ENCODE measurements at regions not wholly inside any gene's neighbourhood (a gene's known extent, or its start where the extent isn't known, plus 50 kb on each side); places are given as distances from the start of the nearest gene placed in this dataset.
"Not testable (repeated sequence)": the region's sequence is repeated elsewhere in the genome, so short reads cannot be mapped to it uniquely, and the experiment has no call there.

- peak; percentile 65 for DNase-seq (ENCODE audit: low spot score)
Measured at GRCh38 chr14:105748204-105748578, 221.8 kb downstream of the TMEM121 start.

DNA sequence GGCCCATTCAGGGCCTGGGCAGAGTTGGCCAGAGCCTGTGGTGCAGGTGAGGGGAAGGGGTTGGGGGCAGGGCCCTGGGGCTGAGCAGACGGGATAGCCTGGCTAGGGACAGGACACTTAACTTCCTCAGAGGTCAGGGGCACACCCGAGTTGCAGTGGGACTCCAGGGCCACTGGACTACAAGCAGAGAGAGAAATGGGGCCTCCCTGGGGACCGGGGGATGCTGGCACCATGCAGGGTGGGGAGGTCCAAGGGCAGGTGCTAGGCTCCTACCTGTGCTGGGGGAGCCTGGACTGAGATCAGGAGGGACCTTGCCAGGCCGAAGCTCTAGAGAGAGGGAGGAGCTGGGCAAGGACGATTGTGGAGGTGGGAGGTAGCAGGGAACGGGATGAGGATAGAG, 222.3 kb downstream of the TMEM121 start:
- peak; percentile 57 for DNase-seq (ENCODE audit: low spot score)

GRCh38 chr14:105749870-105750541, 223.6 kb downstream of the TMEM121 start:
- DNase-seq (ENCODE audit: low spot score): not testable (repeated sequence)

GRCh38 chr14:105751291-105751751, 224.9 kb downstream of the TMEM121 start:
- peak; percentile 65 for DNase-seq (ENCODE audit: low spot score)

DNA sequence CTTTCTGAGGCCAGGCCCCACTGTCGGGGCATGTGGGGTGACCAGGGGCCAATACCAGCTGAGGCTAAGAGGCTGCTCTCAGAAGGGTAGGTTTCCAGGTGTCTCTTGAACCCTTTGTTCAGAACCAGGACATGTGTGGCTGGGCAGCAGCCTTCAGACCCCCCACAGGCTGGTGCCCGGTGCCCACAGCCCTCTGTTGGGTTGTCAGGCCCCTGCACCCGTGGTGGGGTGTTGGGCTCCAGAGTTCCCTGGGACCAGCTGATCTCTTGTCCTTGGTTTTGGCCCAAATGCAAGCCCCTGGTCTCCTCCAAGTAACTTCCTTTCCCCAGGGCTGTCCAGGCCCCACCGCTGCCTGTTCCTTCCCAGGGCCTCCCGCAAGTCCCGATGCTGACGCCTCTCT, 226.0 kb downstream of the TMEM121 start:
- not testable (repeated sequence) for DNase-seq (ENCODE audit: low spot score)

DNA sequence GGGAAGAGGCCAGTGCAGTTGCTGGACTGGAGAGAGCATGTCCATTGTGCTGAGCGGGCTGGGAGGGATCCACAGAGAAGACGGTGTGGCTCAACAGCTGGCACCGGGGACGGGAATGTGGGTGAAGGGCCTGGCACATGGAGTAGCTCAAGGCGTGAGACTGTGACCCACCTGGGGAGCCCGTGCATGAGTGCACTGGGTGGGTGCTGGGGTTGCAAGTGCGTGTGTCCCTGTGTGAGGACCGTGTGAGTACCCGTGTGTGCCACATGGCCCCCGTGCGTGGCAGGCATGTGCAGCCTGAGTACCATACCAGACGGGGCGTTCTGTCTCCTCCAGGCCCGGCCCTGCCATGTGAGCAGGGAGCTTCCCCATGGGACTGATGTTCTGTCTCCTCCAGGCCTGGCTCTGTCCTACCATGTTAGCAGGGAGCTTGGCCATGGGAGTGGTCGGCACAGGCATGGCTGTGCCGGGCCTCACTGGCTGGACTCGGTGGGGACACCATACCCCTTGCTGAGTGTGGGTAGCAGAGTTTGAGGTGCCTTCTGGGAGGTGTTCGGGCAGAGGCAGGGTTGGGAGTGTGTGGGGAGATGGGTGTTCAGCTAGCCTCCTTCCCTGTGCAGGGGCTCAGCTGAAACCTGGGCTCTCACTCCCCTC, 234.4 kb downstream of the TMEM121 start:
- DNase-seq (ENCODE audit: low spot score): peak; percentile 81

GRCh38 chr14:105761345-105761740, 235.0 kb downstream of the TMEM121 start:
- peak; percentile 71 for DNase-seq (ENCODE audit: low spot score)

- DNase-seq (ENCODE audit: low spot score): peak; percentile 79
Measured at GRCh38 chr14:105761842-105762241, 235.5 kb downstream of the TMEM121 start.

GRCh38 chr14:105762262-105762661, 235.9 kb downstream of the TMEM121 start:
- not testable (repeated sequence) for DNase-seq (ENCODE audit: low spot score)

DNA sequence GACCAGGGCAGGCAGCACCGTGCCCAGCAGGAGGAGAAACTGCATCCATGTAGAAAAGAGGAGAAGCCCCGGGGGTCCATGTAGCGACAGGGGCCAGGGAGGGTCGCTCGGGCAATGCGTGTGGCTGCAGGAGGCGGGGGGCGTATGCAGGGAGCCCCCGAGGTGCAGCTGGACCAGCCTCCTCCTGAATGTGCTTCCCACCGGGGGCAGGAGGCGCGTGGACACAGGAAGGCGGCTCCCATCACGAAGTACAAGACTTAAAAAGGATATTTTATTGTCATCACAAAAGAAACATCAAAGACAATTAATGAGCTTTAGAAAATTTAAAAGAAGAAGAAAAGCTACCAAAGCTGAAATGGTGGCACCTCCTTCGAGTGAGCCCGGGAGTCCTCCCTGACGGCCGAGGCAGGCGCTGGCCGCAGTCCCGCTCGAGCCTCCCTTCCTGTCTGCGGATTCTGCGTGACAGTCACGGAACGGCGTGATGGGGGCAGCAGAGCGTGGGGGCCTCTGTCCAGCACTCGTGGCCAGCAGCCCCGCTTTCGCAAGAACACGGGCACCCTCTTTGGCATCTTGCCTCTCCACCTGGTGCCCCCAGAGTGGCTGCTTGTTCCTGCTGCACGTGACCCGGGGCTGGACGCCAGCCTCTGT, 238.0 kb downstream of the TMEM121 start:
- peak; percentile 82 for DNase-seq (ENCODE audit: low spot score)

DNA sequence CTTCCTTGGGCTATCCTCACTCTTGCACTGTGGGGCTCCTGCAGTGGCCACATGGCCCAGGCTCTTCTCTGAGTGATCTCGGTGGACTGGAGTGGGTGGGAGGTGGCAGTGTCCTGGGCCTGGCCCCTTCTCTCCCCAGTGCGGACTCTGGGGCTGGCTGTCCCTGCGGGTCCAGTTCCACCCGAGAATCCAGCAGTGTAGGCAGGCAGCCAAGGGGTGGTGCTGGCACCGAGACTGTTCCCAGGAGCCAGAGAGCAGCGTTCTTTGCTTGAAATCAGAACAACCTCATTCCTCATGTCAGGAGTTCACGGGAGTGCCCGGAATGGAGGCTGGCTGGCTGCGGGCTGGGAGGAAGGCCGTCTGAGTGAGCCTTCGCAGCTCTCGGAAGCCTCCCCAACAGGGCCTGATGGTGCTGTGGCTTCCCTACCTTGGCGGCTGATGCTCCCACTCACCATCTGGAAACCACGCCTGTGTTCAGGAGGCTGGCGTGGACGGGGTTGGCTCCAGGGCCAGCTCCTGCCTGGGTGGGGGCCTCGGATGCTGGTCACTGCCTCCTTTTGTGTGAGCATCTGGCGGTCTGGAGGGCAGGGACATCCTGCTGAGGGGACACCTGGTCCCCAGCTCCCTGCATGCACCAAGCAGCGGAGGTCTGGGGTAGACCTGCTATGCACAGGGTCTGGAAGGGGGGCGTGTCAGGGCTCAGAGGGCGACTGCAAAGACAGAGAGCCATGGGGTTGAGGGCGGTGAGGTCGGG, 238.9 kb downstream of the TMEM121 start:
- peak; percentile 88 for DNase-seq (ENCODE audit: low spot score)

DNA sequence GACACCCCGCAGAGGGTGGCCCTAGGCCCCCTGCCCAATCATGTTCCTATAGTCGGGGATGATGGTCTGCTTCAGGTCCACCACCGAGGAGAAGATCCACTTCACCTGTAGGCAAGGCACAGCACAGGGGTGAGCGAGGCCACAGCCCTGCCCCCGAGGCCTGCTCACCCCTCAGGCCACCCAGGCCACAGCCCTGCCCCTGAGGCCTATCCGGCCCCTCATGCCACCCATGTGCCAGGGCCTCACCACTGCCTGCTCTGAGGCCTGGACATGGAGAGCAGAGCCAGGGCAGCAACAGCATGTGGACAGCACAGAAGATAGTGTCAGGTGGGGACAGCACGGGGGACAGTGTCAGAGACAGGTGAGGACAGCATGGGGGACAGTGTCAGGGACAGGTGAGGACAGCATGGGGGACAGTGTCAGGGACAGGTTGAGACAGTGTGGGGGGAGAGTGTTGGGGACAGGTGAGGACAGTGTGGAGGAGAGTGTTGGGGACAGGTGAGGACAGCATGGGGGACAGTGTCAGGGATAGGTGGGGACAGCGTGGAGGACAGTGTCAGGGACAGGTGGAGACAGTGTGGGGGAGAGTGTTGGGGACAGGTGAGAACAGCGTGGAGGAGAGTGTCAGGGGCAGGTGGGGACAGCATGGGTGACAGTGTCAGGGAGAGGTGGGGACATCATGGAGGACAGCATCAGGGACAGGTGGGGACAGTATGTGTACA, 239.7 kb downstream of the TMEM121 start:
- DNase-seq (ENCODE audit: low spot score): peak; percentile 68

DNA sequence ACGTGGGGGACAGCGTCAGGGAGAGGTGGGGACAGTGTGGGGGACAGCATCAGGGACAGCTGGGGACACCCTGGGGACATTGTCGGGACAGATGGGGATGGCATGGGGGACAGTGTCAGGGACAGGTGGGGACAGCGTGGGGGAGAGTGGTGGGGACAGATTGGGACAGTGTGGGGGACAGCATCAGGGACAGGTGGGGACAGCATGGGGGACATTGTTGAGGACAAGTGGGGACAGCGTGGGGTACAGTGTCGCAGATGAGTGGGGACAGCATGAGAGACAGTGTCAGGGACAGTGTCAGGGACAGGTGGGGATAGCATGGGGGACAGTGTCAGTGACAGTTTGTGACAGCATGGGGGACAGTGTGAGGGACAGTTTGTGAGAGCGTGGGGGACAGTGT, 240.9 kb downstream of the TMEM121 start:
- DNase-seq (ENCODE audit: low spot score): no peak

DNA sequence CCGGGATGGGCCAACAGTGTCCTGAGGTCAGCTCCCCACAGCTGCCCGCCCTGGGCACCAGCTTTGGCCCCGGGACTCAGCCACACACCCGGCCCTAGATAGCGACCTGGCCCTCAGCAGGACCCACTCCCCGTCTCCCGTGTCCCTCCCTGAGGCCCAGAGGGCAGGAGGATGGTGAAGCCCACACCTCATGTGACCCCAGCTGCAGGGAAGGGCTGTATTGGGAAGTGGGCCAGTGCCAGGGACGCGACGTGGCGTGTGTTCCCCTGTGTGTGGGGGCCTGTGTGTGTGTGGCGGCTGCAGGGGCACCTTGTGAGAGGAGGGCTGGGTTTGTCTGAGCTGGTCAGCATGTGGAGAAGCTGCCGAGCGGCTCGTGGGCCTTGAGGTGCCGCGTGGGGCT, 241.7 kb downstream of the TMEM121 start:
- not testable (repeated sequence) for DNase-seq (ENCODE audit: low spot score)

DNA sequence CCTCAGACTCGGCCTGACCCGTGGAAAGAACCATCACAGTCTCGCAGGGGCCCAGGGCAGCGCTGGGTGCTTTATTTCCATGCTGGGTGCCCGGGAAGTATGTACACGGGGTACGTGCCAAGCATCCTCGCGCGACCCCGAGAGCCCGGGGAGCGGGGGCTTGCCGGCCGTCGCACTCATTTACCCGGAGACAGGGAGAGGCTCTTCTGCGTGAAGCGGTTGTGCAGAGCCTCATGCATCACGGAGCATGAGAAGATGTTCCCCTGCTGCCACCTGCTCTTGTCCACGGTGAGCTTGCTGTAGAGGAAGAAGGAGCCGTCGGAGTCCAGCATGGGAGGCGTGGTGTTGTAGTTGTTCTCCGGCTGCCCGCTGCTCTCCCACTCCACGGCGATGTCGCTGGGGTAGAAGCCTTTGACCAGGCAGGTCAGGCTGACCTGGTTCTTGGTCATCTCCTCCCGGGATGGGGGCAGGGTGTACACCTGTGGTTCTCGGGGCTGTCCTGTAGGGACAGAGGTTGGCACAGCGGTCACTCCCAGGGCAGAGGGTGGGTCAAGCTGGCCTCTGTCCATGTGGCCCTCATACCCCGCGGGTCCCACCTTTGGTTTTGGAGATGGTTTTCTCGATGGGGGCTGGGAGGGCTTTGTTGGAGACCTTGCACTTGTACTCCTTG, 242.8 kb downstream of the TMEM121 start:
- not testable (repeated sequence) for DNase-seq (ENCODE audit: low spot score)

- not testable (repeated sequence) for DNase-seq (ENCODE audit: low spot score)
Measured at GRCh38 chr14:105770619-105771216, 244.3 kb downstream of the TMEM121 start.

- peak; percentile 84 for DNase-seq (ENCODE audit: low spot score)
Measured at GRCh38 chr14:105771261-105772226, 245.2 kb downstream of the TMEM121 start.

DNA sequence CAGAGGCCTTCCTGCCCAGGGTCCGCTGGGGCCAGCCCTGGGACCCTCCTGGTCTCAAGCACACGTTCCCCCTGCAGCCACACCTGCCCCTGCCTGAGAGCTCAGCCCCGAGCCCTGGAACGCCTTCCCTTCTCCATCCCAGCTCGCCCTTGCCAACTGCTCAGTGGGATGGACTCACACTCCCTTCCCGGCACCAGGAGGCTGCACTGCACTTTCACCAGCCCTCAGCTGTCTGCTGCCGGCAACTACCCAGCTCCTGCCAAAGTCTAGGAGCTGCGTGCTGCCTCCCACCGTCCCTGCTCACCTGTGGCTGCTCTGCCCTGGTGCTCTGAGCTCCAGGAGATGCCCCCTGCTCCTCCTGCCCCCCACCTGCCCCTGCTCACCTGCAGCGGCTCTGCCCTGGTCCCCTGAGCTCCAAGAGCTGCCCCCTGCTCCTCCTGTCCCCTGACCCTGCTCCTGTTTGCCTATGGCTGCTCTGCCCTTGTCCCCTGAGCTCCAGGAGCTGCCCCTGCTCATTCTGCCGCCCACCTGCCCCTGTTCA, 246.4 kb downstream of the TMEM121 start:
- not testable (repeated sequence) for DNase-seq (ENCODE audit: low spot score)

Measured in mesenteric fat pad (tissue), 1 donor.